NCI-H510A treated with DMSO at 0.1 percent for 48 hours (cell line): ENCODE measurements at regions not wholly inside any gene's neighbourhood (a gene's known extent, or its start where the extent isn't known, plus 50 kb on each side); places are given as distances from the start of the nearest gene placed in this dataset.
"Not testable (repeated sequence)": the region's sequence is repeated elsewhere in the genome, so short reads cannot be mapped to it uniquely, and the experiment has no call there.

Experiments used
- DNase-seq: peaks from one replicate; lab custom pipeline; 2025; lab: John Stamatoyannopoulos, UW

DNA sequence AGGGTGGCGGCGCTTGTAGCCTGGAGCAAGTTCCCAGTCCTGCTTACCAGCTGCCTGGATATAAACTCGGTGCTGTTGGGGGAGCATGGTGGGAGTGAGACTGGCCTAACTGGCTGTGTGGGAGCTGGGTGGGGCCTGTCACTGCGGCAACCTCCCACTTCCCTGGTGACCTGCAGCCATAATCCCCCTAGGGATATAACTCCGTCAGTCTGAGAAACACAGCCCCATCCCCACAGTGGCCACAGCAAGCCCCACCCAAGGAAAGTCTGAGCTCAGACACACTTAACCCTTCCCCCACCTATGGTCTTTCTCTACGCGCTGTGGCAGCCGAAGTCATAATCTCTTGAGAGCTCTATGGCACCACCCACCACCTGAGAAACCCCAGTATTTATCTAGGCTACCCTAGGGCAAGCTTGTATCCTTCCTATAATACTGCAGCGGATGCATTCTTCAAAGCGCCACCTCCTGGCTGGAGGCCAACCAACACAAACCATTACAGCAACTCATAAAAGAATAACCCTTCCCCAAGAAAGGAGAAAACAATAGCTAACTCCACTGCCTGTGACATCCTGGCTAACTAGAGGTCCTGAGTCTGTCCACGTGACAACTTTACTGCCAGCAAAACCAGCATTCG is 57.4 kb downstream of the ZNF648 start:
- DNase-seq = no peak

GRCh38 chr1:182003025-182003725 is 58.3 kb downstream of the ZNF648 start:
- DNase-seq = no peak

DNA sequence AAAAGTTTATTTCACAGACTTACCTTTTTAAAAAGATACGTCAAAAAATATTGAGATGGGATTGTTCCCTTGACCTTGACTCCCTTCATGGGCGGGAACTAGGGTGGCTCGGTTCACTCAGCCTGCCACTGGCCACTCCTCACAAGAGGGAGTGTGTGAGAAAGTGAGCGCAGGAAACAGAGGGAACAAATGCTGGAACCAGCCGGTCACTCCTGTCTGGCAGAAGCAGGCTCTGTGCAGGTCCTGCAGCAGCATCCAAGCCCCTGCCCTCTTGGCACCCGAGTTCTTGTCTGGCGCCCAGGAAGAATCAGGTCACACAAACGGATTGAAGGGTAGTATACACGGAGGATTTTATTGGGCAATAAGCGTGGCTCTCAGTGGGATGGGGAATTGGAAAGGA is 58.9 kb downstream of the ZNF648 start:
- DNase-seq = no peak

- no peak for DNase-seq
Observed at GRCh38 chr1:181998858-181999257, 62.7 kb downstream of the ZNF648 start.

DNA sequence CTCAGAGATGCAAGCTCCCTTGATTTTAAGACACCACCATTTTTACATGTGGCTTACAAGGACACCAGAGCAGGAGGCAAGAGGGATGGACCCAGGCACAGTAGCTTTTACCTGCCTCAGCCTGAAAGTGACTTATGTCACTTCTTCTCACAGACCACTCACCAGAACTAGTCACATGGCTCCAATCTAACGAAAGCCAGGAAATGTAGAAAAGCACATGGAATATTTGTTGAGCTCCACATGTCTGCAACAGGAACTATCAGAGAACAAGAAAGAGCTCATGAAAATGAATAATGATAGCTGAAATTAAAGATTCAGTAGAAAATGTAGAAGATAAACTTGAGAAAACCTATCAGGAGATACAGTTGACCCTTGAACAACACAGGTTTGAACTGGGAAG is 69.4 kb downstream of the ZNF648 start:
- DNase-seq = no peak

GRCh38 chr1:181990728-181991127 is 70.8 kb downstream of the ZNF648 start:
- no peak for DNase-seq

DNA sequence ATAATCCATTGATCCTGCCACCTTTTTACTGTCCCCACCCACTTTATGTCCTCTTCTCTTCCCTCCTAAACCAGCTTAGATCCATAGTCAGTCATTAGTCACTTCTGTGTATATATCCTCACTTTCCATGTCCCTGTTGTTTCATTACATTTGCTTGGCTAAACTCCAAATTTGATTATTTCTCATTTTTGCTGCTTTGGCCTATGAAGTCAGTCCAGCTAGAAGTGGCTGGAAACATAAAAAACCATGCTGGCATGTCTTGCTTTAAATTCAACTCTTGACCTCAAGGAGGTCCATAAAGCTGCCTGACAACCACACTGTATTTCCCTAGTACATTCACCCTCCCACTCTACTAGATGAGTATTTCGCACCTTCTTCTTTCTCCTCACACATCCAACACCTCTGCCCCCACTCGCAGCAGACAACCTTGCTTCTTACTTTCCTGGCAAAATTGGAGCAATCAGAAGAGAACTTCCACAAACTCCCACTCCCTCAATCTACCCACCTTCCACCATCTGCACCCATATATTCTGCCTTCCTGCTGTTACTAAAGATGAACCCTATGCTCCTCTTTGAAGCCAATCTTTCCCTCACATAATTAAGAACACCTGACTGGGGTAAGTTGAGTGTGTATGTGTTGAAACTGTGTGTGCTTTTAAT is 72.1 kb downstream of the ZNF648 start:
- no peak for DNase-seq

DNA sequence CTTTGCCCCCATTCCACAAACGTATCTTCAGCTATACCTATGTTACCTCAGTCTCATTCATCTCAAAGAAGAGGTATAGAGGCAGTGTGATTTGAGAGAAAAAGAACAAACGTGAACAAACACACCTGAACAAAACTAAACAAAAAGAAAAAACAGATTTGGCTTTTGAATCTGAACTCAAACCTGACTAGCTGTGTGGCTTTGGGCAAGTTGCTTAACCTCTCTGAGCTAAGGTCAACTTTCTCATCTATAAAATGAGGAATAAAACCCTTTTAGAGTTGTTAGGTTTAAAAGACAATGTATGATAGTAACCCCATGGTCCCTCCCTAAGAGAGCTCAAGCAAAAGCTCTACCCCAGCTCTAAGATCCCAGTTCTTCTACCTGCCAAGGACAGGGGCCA is 73.5 kb downstream of the ZNF648 start:
- DNase-seq = no peak

DNA sequence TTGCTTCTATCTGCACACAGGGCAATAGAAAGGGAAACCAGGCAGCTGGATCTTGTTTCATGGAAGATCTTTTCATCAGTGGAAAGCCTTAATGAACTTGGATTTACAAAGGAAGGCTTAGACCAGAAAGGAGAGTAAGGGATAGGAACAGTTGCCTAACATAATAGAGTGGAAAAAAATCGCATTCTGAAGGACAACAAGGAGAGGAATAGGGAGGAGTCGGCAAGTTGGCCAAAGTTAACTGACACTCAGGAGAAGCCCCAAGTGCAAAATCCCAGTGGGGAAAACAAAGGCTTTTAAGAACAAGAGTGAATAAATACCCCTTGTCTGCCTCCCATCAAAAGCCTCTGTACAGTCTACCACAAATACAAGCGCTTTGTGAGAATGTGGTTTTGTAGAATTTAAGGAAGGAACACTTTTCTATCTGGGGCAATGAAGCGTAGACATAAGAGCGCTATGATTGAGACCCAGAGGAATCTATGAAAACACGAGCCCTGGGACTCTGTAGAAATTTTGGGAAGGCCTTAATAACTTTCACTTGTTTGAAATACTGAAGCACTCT is 74.1 kb downstream of the ZNF648 start:
- DNase-seq = no peak

DNA sequence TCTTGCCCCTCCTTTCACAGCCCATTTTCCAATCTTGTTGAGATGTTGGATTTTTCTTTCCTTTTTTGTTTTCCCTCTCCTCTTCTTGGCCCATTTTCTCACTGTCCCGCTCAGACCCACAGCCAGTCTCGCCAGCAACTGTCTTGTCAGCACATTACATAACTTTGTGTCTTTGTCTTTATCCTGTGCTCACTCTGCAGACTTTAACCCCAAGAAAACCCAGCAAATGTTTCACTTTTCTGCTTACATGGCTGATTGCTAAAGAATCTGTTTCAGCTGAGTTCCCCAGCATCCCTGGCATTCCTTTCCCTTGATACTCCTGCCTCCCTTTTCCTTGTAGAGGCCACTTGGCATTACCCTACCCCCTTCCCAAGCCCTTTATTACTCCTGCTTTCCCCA is 74.6 kb downstream of the ZNF648 start:
- no peak for DNase-seq

DNA sequence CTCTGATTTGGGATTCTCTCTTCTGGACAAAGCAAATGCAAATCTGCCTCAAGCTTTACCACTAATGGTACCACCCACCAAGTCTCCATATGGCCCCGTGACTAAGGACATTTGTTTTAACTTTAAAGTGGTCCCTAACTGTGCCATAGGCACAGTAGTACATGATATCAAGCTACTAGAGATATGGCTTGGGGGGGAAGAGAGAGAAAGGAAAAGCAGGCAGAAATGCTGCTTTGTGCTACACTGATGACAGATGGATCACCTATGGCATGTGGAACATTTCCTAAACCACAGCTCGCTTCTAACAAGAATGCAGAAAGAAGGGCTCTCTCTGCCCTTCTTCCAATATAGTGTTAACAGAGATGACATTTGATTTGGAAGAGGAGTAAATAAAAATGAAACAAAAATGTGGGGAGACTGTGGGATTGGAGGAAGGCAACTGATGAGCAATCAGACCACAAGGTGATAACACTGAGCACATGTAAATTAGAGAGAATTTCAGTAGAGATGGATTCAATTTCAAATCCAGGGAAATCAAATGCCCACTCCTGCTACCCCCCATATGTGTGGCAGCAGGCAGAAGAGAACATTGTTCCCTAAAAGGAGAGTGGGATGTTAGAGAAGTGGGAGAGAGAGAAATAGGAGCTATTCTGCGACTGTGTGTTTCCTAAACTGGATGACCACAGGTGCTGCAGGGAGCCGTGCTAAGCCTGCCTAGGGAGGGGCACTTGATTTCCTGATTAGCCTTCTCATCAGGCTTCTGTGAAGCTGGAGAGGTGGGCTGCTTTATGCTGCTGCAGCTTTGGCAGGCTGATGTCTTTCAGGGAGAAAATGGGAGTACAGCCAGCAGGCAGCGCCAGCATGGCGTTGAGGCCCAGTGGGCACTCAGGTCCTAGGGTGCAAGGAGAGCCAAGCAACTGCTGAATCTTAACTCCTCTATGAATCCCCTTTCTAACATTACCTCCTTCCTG is 75.3 kb downstream of the ZNF648 start:
- DNase-seq = no peak

DNA sequence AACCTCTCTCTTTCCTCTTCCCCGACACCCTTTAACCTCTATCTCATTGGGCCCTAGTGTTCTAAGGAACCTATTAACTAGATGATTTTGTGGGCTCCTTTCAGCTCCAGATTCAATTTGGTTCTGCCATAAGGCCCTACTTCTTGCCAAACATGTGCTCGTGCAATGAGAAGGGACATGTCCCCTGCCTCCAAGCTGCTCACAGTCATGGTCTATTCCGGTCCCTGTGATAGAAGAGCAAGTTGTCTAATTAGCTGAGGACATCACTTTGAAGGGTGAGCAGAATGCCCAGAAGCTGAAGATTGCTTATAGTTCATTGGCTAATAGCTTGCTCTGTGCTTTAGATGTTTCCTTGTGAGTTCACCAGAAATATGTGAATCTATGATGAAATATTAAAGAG is 76.2 kb downstream of the ZNF648 start:
- DNase-seq = no peak

- no peak for DNase-seq
Observed at GRCh38 chr1:181984006-181984405, 77.5 kb downstream of the ZNF648 start.

GRCh38 chr1:181981821-181982220 is 79.7 kb downstream of the ZNF648 start:
- peak; percentile 35 for DNase-seq

GRCh38 chr1:181972256-181972655 is 89.3 kb downstream of the ZNF648 start:
- DNase-seq = no peak

DNA sequence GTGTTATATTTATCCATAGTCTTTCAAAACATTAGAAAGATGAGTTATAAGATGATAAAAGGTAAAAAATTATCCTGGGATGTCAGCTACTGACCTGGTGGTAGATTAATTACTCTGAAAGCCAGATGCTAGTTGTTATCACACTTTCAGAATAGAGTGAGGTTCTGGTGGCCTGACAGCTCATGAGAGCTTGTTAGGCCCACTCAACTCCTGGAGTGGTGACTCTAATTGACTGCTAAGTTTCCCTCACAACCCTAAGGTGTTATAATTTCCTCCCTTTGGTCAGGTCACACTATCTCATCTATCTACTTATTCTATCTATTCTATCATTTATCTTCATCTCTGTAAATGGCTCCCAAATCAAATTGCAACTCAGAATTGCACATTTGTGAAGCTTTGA is 90.1 kb downstream of the ZNF648 start:
- DNase-seq = no peak

GRCh38 chr1:181969902-181970301 is 91.6 kb downstream of the ZNF648 start:
- no peak for DNase-seq

DNA sequence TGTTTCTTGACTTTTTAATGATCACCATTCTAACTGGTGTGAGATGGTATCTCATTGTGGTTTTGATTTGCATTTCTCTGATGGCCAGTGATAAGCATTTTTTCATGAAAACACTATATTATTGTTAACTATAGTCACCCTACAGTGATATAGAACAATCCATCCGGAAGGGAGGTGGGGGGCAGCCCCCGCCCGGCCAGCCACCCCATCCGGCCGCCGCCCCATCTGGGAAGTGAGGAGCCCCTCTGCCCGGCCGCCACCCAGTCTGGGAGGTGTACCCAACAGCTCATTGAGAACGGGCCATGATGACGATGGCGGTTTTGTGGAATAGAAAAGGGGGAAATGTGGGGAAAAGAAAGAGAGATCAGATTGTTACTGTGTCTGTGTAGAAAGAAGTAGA is 106.8 kb downstream of the ZNF648 start:
- not testable (repeated sequence) for DNase-seq

- DNase-seq = not testable (repeated sequence)
Observed at GRCh38 chr1:181954178-181954577, 107.3 kb downstream of the ZNF648 start.

GRCh38 chr1:181953596-181953995 is 107.9 kb downstream of the ZNF648 start:
- DNase-seq = no peak

GRCh38 chr1:181951213-181951612 is 110.3 kb downstream of the ZNF648 start:
- DNase-seq = no peak

DNA sequence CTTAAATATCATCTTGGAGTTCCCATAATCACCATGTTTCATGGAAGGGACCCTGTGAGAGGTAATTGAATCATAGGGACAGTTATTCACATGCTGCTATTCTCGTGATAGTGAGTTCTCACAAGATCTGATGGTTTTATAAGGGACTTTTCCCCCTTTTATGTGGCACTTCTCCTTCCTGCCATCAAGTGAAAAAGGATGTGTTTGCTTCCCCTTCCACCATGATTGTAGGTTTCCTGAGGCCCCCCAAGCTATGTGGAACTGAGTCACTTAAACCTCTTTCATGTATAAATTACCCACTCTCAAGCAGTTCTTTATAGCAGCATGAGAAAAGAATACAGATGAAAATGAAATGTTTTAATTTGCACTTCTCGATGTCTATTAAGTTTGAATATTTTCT is 112.0 kb downstream of the ZNF648 start:
- no peak for DNase-seq
